Fibroblast of skin of right biceps (primary cell): ENCODE measurements at regions not wholly inside any gene's neighbourhood (a gene's known extent, or its start where the extent isn't known, plus 50 kb on each side); places are given as distances from the start of the nearest gene placed in this dataset.

ENCODE experiments used
- DNase-seq: peaks from one replicate; pipeline ENCODE4 v3.0.0-alpha.2; 2013

GRCh38 chr7:67426654-67427053 lies 430.0 kb downstream of the TYW1 start:
- no peak for DNase-seq

DNA sequence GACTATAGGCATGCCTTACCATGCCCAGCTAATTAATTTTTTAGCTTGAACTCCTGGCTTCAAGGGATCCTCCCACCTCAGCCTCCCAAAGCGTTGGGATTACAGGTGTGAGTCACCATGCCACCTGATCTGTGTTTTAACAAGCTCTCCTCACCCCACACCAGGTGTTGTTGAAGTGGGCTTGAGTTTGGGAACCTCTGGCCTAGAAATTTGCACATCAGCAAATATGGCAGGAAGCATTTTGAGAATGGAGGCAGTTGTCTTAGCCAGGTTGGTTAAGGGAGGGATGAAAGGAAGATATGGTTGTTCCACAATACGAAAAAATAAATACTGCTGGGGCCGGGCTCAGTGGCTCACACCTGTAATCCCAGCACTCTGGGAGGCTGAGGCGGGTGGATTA lies 433.1 kb downstream of the TYW1 start:
- DNase-seq = no peak

DNA sequence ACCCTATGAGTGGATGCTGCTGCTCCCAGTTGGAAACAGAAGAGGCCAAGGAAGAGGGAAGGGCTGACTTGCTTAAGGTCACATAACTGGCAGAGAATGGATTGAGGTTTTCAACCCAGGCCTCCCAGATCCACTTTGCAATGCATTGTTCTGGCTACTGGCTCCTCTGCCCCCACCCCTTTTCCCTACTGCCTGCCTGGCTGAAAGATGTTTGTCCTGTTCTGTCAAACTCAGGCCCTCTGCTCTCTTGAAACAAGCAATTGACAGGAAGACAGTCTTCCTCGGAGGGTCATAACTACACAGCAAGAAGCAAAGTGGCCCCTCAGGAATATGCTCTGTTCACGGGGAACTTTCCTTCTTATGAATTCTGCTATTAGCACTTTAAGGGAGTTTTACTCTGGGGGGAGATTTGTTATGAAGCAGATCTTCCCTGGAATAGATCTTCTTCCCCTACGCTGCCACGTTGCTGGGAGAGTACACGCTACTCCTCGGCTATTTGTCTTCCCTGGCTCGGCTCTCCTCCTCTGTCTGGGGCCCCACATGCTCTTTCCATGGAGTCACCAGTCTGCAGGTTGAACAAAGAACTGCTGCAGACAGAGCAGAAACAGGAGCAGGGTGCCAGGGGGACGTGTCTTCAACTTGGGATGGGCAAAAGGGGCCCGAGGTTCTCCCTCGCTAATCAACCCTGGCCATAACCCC lies 436.1 kb downstream of the TYW1 start:
- DNase-seq = no peak

- peak; percentile 3 for DNase-seq
These were observed 439.4 kb downstream of the TYW1 start for GRCh38 chr7:67435894-67436535.

DNA sequence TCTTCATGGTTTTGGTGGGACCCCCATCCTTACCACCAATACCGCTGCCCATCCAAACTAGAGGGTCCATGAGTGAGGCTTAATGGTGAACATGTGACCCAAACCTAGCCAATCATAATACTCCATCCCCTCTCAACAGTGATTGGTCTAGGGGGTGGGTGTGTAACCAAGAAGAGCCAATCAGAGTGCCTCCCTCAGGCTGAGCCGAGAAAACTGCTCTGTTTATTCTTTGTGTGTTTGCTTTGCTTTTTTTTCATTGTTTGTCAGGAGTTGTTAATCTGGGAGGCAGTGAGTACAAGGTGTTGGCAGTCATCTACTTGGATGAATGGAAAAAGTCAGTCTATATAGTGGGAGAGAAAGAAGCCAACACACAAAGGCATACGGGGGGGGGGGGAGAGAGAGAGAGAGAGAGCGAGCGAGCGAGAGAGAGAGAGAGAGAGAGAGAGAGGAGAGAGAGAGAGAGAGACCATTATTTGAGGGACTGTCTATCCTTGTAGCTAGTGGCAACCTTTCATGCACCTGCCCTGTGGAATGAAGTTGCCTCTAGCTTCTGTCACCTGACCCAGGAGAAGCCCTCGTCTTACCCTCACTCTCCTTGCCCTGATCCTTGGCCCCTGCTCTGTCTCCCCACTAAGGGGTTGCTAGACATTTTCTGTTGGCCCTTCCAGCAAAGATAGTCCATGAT lies 441.7 kb downstream of the TYW1 start:
- no peak for DNase-seq

- no peak for DNase-seq
These were observed 442.4 kb downstream of the TYW1 start for GRCh38 chr7:67438913-67439505.

DNA sequence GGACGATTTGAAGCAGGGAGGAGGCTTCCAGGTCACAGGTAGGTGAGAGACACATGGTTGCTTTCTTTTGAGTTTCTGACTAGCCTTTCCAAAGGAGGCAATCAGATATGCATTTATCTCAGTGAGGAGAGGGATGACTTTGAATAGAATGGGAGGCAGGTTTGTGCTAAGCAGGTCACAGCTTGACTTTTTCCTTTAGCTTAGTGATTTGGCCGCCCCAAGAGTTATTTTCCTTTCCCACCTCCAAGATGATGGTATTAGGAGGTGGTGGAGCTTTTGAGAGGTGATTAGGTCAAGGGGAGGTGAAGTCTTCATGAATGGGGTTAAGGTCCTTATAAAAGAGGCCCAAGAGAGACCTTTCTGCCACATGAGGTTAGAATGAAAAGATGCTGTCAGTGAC lies 443.7 kb downstream of the TYW1 start:
- no peak for DNase-seq

- no peak for DNase-seq
These were observed 449.1 kb downstream of the TYW1 start for GRCh38 chr7:67445728-67446127.

GRCh38 chr7:67447297-67447696 lies 450.7 kb downstream of the TYW1 start:
- no peak for DNase-seq

DNA sequence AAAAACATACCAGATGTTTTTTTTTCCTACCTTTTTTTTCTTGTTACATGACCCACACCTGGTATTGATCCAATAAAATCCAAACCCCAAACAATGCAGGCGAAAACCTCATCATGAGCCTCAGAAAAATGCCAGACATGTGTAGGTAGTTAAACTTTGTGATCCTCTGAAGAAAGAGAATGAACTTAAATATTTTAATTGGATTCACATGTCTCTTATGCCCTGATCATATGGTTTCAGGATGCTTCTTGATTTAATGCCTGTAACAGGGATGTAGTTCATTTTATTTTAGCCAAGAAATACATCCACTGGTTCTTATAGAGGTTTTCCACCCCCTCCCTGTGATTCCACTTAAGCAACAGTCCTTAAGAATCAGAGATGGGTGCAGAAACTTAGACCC lies 451.6 kb downstream of the TYW1 start:
- peak; percentile 40 for DNase-seq

- no peak for DNase-seq
These were observed 453.5 kb downstream of the TYW1 start for GRCh38 chr7:67450171-67450570.

DNA sequence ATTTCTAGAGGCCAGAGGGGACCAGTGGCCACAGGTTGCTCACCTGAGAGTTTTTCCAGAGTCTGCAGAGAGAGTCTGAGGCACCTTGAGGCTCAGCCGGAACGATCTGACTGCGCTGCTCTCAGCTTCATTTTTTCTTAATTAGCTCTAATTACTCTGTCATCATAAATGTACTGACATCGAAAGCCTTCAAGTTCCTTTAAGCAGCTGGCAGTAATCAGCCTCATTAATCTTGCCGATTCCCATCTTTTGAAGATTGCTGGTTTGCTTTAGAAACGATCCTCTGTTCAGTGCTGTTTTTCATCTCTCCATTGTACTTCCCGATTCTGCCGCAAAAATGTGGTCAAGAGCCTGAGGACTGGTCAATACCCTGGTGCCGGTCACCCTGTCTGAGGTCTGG lies 454.7 kb downstream of the TYW1 start:
- DNase-seq = no peak

DNA sequence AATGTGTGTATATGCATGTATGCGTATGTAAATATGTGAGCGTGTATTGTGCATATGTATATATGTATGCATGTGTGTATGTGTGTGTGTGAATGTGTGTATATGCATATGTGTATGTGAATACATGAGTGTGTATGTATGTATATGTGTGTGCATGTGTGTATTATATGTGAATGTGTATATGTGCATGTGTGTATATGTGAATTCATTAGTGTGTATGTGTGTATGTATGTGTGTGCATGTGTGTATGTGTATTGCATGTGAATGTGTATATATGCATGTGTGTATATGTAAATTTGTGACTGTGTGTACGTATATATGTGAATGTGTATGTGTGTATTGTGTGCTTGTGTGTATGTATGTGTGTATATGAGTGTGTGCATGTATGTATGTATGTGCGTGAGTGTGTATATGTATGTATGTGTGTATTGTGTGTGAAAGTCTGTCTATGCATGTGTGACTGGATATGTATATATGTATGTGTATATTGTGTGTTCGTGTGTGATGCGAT lies 455.9 kb downstream of the TYW1 start:
- DNase-seq = no peak

GRCh38 chr7:67453580-67454380 lies 457.1 kb downstream of the TYW1 start:
- no peak for DNase-seq

GRCh38 chr7:67455508-67455907 lies 458.9 kb downstream of the TYW1 start:
- no peak for DNase-seq

DNA sequence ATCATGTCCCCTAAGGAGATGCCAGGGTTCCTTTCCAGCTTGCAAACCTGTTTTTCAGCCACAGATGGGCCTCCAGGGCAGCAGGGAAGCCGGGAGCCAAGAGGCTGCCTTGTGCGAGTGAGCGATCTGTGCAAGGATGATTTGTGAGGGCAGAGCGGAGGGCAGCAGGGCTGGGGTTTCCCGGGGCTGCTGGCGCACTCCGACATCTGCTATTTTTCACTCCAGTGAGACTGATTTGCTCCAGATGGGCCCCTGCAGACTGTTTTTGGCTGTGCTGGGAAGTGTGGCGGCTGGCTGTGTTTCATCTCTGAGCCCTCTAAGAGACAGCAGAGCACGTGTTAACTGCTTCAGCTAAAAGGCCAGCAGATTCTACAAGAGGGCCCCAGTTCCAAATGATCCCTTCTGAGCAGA lies 466.2 kb downstream of the TYW1 start:
- peak; percentile 44 for DNase-seq

DNA sequence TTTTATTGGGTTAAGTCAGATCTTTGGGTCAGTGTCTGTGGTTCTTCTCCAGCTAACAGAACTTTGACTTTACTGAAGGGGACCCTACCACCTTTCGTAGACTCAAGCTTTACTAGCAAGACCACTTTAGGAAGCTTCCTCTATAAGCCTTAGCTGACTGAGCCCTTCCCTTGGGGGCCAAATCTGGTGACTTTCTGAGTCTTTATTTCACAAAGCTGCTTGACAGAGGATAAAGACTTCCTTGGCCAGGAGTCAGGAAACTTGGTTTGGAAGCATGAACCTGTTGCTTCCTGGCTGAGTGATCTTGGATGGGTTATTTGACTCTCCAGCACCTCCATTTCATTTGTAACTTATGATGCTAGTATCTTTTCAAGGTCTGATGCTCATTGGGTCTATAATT lies 466.7 kb downstream of the TYW1 start:
- no peak for DNase-seq

DNA sequence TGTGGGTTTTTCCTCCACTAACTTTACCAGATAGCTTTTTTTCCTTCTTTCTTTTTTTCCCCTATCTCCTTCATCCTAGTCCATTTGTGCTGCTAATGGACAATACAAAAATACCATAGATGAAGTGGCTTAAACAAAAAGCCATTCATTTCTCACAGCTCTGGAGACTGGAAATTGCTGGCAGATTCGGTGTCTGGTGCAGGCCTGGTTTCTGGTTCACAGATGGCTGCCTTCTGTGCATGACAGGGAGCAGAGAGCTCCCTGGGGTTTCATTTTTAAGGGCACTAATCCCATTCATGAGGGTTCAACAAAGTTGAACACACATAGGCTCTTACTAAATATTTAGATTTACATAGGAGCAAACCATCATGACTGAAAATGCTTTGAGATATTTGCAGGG lies 467.4 kb downstream of the TYW1 start:
- DNase-seq = no peak

GRCh38 chr7:67466109-67466508 lies 469.5 kb downstream of the TYW1 start:
- no peak for DNase-seq

DNA sequence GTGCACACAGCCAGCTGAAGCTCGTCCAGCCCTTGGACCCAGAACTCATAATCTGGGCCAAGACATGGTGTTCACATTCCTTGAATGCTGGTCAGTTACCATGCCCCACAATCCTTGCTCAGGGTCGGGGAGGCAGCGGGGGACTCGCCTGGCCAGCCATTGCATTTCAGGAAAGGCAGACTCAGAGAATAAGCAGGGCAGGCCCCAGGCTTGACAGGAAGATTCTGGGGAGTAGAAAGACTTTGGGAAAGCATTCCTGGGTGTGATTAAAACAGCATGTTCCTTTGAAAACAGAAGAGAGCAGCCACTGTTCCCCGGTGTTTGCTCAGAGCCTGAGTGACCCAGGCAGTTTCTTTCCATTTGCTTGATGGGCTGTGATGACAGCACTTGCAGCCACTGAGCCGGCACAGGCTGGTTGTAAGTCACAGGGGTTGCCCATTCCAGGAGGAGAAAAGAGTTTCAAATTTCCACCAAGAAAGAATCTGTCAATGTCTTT lies 473.7 kb downstream of the TYW1 start:
- DNase-seq = peak; percentile 38

DNA sequence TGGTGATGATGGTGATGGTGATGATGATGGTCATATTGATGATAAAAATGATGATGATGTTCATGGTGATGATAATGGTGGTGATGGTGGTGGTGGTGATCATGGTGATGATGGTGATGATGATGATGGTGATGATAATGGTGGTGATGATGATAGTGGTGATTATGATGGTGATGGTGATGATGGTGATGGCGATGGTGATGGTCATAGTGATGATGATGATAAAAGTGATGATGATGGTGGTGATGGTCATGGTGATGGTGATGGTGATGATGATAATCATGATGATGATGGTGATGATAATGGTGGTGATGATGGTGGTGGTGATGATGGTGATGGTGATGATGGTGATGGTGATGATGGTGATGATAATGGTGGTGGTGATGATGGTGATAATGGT lies 478.7 kb downstream of the TYW1 start:
- DNase-seq = no peak

DNA sequence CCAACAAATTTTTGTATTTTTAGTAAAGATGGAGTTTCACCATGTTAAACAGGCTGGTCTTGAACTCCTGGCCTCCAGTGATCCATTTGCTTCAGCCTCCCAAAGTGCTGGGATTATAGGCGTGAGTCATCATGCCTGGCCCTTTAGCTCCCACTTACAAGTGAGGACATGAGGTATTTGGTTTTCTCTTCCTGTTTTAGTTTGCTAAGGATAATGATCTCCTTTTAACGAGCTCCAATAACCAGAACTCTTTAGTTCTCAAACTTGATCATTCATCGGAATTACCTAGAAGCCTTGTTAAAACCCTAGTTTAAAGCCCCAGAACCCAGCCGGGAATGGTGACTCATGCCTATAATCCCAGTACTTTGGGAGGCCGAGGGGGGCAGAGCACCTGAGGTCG lies 481.4 kb downstream of the TYW1 start:
- DNase-seq = no peak
